C4-2B (cell line): ENCODE measurements at regions not wholly inside any gene's neighbourhood (a gene's known extent, or its start where the extent isn't known, plus 50 kb on each side); places are given as distances from the start of the nearest gene placed in this dataset.

Experiments used
- ZFX ChIP-seq: fragments of 450-650 bp; IDR thresholded peaks from 2 replicates; pipeline ENCODE4 v1.6.1; 2017
- TF ChIP-seq, protein P1 (sequence below): fragments of 450-650 bp; conservative IDR thresholded peaks from 2 replicates; pipeline ENCODE4 v1.5.1; 2017; ENCODE audit warnings: mild to moderate bottlenecking

DNA sequence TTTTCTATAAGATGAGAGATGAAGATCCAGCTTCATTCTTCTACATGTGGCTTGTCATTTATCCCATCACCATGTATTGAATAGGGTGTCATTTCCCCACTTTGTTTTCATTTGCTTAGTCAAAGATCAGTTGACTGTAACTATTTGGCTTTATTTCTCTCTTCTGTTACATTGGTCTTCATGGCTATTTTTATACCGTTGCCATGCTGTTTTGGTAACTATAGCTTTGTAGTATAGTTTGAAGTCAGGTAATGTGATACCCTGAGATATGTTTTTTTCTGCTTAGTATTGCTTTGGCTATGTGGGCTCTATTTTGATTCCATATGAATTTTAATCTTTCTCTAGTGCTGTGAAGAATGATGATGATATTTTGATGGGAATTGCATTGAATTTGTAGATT lies 514.3 kb downstream of the GBA3 start:
- TF ChIP-seq, protein P1, sequence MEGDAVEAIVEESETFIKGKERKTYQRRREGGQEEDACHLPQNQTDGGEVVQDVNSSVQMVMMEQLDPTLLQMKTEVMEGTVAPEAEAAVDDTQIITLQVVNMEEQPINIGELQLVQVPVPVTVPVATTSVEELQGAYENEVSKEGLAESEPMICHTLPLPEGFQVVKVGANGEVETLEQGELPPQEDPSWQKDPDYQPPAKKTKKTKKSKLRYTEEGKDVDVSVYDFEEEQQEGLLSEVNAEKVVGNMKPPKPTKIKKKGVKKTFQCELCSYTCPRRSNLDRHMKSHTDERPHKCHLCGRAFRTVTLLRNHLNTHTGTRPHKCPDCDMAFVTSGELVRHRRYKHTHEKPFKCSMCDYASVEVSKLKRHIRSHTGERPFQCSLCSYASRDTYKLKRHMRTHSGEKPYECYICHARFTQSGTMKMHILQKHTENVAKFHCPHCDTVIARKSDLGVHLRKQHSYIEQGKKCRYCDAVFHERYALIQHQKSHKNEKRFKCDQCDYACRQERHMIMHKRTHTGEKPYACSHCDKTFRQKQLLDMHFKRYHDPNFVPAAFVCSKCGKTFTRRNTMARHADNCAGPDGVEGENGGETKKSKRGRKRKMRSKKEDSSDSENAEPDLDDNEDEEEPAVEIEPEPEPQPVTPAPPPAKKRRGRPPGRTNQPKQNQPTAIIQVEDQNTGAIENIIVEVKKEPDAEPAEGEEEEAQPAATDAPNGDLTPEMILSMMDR: no peak
- no peak for TF ChIP-seq ZFX
